NCI-H146 (cell line): ENCODE measurements at regions not wholly inside any gene's neighbourhood (a gene's known extent, or its start where the extent isn't known, plus 50 kb on each side); places are given as distances from the start of the nearest gene placed in this dataset.
"Not testable (repeated sequence)": the region's sequence is repeated elsewhere in the genome, so short reads cannot be mapped to it uniquely, and the experiment has no call there.

Experiments
- DNase-seq: peaks from one replicate; lab custom pipeline; 2025; lab: John Stamatoyannopoulos, UW

- DNase-seq = no peak
Measured at GRCh38 chr5:89072842-89073672, 190.1 kb upstream of the MEF2C start.

DNA sequence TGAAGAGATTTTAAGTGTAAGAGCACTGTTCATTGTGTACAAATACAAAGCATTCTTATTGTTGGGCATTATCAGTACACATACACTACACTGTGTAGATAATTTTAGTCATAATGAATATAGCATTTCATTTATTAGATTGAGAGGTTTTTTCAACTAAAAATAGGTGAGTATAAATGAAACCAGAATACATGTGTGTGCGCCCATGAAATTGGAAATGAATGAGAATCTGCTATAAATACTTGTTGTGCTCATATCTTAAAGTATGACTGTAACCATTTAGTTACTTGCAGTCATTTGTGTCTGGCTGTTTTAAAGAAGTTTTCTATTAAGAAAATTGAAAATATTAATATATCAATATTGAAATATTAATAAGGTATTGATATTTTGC lies 189.0 kb upstream of the MEF2C start:
- DNase-seq = no peak

- DNase-seq = no peak
Measured at GRCh38 chr5:89071101-89071940, 188.3 kb upstream of the MEF2C start.

DNA sequence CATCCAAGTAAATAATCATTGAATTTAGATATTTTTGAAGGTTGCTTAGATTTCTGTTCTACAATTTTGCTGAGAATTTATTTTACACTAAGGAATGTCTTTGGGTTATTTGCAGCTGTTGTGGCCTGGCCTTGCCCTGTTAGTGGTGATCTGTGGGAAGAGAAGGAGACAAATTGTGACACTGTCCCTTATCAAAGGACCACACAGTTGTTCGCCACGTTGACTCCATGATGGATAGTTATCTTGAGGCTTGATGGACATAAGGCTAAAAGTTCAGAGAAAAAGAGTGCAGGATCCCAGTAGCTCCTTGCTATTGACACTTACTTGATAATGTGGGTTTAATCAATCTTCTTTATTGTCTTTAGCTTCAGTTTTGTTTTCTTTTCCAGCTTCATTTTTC lies 186.6 kb upstream of the MEF2C start:
- no peak for DNase-seq

DNA sequence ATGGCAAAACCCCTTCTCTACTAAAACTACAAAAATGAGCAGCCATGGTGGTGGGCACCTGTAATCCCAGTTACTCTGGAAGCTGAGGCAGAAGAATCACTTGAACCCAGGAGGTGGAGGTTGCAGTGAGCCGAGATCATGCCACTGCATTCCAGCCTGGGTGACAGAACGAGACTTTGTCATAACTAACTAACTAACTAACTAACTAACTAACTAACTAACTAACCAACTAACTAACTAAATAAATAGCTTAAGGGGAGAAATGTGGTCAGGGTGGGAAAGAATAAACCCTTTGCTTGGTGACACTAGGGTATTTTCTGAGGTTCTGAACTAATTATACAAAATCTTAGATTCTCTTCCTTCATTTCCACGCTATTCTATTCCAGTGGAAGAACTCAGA lies 184.4 kb upstream of the MEF2C start:
- DNase-seq = no peak

- no peak for DNase-seq
Measured at GRCh38 chr5:89065919-89066318, 182.9 kb upstream of the MEF2C start.

GRCh38 chr5:89064736-89065135 lies 181.8 kb upstream of the MEF2C start:
- no peak for DNase-seq

- DNase-seq = no peak
Measured at GRCh38 chr5:89064054-89064453, 181.1 kb upstream of the MEF2C start.

GRCh38 chr5:89060768-89061167 lies 177.8 kb upstream of the MEF2C start:
- DNase-seq = no peak

DNA sequence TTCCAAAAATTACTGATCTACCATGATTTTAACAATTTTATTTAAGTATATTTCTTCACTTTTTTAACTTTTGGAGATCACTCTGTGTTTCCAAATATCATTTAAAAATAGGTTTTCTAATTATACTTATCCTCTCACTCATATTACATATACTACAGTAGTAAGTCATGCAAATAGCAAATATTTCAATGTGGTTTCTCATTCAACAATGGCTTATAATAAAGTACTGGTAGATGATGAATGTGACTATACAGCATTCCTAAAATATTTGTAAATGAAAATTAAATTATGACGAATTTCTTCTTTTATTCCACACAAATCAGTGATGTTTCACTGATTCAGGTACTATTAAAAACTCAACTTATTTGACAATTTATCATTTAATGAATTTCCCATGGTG lies 176.3 kb upstream of the MEF2C start:
- no peak for DNase-seq

DNA sequence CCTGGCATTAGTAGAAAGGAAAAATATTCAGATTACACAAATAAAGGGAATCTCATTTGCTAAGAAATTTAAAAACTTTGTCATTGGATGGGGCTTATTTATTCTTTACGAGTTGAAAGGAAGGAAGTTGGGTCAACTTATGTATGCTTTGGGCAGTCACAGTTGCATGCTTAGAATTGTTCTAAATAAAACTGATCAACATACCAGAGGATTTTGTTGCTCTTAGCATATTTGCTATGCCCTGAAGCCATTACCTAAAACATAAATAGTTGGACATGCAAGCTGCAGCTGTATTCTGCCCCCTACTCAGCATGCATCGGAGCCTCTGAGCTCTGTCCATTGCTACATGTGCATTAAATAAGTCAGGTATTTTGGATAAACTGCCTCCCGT lies 172.7 kb upstream of the MEF2C start:
- no peak for DNase-seq

DNA sequence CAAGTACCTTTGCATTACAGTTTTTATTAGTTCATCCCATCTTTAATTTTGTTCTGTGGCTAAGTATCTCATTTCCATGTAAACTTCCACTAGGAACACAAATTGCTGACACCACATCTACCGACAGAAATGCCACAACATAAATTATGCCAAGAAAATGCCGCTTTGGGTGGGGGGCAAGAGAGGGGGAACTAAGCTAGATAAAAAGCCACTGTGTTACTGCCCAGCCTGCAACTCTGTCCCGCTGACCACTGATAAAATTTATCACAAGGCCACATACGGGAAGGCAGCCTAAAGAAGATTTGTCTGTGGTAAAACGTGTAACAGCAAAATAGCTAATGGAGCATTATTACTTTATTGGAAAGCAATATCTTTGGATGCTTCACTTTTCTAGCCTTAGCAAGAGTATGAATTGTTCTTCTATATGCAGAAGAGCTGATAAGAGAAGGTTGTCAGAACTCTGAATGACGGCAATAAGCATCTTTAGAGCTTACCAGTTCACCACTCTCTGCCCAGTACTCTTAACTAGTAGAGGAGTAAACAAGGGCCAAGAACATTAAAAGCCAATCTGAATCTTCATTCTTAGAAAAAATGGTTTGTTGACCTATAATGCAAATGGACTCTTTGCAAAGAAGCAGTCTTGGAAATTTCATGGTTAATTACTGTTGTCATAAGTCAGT lies 172.2 kb upstream of the MEF2C start:
- no peak for DNase-seq

DNA sequence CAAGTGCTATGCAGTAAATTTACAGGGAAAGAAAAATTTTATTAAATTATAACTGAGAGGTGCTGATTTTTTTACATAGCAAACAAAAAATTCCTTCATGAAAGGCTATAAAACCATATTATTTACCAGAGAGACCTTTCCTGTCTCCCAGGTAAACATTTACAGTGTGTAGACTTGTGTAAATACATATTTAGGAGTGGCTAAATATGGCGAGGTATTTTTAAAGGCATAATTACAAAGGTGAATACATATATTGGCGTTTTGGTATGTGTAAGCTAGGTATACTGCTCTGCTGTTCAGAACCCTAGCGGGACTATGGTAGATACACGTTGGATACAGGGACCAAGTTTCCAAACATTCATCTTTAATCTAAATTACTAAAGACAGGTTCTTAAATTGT lies 170.6 kb upstream of the MEF2C start:
- no peak for DNase-seq

DNA sequence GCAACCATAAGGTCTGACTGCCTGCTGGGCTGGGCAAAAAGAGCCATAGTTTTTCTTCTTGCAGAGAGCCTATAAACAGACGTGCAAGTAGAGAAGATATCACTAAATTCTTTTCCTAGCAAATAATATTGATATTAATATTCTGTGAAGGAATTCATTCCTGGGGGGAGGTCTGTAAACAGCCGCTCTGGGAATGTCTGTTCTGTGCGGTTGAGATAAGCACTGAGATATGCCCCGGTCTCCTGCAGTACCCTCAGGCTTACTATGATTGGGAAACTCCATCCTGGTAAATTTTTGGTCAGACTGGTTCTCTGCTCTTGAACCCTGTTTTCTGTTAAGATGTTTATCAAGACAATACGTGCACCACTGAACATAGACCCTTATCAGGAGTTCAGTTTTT lies 167.1 kb upstream of the MEF2C start:
- not testable (repeated sequence) for DNase-seq

DNA sequence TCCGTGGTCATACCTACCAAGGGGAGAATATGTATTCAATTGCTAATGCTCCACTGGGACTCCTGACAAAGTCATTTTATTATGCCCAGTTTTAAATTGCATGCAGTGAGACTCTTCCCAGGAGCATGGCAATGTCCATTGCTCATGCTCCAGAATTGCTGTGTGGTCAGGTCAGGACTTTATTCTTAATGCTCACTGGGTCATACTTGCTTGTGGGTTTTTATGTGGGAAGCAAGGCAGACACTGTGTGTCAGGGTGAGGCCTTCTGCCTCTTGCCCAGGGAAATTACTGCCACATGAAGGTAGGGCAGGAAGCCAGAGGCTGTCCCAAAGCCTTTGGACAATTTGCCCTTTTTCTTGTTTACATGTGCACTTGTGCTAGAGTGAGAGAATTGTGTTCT lies 164.6 kb upstream of the MEF2C start:
- no peak for DNase-seq

DNA sequence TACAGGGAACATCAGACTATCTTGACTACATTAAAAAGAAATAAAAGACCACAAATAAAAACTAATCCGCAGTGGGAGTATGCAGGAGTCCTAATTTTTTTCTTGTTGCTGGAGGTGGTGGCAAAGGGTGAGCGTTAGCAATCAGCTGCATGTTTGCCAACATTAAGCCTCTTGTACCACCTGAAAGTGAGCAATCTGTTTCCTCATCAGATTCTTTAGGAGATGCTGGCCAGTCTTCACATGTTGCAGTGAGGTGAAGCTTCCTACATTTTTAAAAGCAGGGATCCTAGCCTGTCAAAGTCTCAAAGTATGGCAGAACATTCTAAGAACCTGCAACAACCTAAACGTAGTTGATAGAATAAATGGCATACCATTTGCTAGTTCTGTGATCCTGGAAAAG lies 162.2 kb upstream of the MEF2C start:
- DNase-seq = no peak

- DNase-seq = no peak
Measured at GRCh38 chr5:89044674-89045200, 161.8 kb upstream of the MEF2C start.

- no peak for DNase-seq
Measured at GRCh38 chr5:89043676-89044075, 160.7 kb upstream of the MEF2C start.

- DNase-seq = no peak
Measured at GRCh38 chr5:89042746-89043145, 159.8 kb upstream of the MEF2C start.

DNA sequence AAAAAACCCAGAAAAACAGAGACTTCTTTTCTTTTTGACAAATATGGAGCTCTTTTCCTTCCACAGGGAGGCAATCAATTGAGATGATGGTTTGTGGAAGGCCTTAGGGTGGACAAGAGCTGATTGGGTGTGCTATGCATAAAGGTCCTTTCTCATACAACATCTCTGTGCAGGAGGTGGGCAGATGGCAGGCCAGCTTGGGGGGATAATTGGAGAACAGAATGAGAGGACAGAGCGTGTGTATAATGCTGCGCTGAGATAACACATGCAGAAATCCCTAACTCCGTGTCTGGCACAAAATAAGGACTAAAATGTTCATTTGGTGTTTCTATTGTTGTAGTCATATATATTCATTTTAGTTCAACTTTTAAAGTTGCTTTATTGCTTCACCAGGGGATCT lies 159.0 kb upstream of the MEF2C start:
- DNase-seq = no peak

GRCh38 chr5:89041249-89041779 lies 158.3 kb upstream of the MEF2C start:
- DNase-seq = no peak
